ENCODE measurements at regions not wholly inside any gene's neighbourhood (a gene's known extent, or its start where the extent isn't known, plus 50 kb on each side); places are given as distances from the start of the nearest gene placed in this dataset.

DNA sequence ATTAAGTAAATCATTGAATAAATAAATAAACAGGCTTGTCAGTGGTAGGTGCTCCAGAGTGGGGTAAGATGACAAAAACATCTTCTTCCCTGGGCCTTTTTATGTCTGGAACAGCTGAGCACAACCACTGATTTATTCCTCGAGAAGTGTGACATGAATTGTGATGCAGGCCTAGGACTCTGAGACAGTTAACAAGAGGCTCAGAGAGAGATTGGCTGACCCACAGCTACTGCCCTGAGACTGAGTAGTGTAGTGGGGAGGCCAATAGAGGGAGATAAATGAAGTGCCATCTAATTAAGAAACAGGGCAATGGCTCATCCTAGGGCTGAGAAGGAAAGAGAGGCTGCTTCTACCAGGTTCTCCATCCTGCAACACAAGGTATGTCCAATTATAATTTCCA is 369.3 kb upstream of the TRPC7 start:
- no peak for DNase-seq (ENCODE audit: low read depth, low spot score)
- Mint-ChIP-seq H3K4me3 (no peak overlapping the region), H3K4me1 (no peaks in the 10 kb centered on the region), H3K27ac (ENCODE audit: unreplicated experiment) (no peak overlapping the region), H3K36me3 (ENCODE audit: low read depth) (no peaks in the 10 kb centered on the region), H3K27me3 (ENCODE audit: low read depth) (peaks cover 7% of the 10 kb centered on the region), H3K9me3 (no peaks in the 10 kb centered on the region)
- TF ChIP-seq, protein P1, sequence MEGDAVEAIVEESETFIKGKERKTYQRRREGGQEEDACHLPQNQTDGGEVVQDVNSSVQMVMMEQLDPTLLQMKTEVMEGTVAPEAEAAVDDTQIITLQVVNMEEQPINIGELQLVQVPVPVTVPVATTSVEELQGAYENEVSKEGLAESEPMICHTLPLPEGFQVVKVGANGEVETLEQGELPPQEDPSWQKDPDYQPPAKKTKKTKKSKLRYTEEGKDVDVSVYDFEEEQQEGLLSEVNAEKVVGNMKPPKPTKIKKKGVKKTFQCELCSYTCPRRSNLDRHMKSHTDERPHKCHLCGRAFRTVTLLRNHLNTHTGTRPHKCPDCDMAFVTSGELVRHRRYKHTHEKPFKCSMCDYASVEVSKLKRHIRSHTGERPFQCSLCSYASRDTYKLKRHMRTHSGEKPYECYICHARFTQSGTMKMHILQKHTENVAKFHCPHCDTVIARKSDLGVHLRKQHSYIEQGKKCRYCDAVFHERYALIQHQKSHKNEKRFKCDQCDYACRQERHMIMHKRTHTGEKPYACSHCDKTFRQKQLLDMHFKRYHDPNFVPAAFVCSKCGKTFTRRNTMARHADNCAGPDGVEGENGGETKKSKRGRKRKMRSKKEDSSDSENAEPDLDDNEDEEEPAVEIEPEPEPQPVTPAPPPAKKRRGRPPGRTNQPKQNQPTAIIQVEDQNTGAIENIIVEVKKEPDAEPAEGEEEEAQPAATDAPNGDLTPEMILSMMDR (conservative IDR thresholded peaks at IDR 0.05) = no peak

DNA sequence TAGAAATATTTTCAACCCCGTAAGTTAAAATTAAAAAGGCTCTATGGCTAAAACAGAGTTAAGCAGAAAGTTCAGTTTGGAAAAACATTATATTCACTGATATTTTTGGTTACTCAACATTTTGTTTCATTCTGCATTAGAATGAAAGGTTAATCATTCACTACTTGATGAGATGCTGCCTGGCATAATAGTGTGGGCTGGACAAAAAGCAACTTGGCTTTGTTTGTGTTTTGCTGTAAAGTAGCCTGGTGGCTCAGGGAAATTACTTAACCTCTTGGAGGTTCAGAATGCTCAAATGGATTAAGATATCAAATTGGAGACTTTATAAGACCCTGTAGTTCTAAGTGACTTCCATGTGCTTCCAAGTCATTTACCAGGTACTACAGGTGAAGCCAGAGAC is 367.4 kb upstream of the TRPC7 start:
- no peaks in the 10 kb centered on the region for H3K9me3 Mint-ChIP-seq
- peaks cover 3% of the 10 kb centered on the region for H3K27me3 Mint-ChIP-seq (ENCODE audit: low read depth)
- H3K36me3 Mint-ChIP-seq (ENCODE audit: low read depth) = no peaks in the 10 kb centered on the region
- TF ChIP-seq, protein P1 (conservative IDR thresholded peaks at IDR 0.05) = no peak
- no peak overlapping the region for H3K27ac Mint-ChIP-seq (ENCODE audit: unreplicated experiment)
- no peaks in the 10 kb centered on the region for H3K4me1 Mint-ChIP-seq
- no peak for DNase-seq (ENCODE audit: low read depth, low spot score)
- no peak overlapping the region for H3K4me3 Mint-ChIP-seq

DNA sequence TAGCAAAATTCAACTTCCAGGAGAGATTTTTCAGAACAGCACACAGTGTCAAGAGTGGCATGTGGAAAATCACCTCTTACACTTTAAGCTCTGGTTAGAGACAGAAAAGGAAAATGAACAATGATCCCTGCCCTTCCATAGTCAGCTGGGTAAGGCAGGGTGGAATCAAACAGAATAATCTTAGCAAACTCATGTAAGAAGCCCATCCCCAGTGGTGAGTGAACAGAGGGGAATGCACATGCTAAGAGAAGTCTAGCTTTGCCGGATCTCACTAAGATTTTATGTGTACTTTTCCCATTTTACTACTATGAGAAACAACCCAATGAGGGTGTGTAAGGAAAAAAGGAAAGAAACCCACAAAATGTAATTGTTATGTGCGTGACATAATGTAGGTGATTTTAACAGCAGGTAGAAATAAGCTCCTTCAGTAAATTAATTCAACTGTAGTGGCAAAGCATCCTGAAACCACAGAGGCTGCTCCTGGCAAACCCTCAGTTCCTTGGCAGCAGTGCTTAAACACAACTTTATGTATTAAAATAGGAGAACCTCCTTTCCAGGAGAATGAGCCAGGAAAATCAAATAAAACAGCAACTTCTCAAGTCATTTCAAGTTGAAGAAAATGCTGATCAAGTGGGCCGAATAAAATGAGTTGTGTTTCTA is 366.0 kb upstream of the TRPC7 start:
- H3K27ac Mint-ChIP-seq (ENCODE audit: unreplicated experiment) = no peak overlapping the region
- TF ChIP-seq, protein P1 (conservative IDR thresholded peaks at IDR 0.05) = no peak
- no peaks in the 10 kb centered on the region for H3K4me1 Mint-ChIP-seq

DNA sequence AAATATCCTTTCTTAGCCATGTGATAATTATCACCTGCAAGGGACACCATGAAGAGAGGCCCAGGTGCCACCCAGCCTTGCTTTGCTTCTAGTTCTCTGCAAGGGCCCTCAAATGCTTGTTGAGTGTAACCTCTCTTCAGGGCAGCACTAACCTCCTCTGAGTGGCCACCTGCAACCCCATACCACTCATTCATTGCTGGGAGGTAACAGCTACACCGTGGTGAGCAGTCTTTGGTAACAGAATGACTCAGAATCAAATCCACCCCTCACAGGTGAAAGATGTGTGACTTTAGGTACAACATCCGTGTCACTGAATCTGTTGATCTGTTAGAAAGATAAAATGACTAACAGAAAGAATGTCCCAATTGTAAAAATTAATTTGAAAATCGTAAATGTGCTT is 365.1 kb upstream of the TRPC7 start:
- TF ChIP-seq, protein P1 (conservative IDR thresholded peaks at IDR 0.05) = no peak
- no peaks in the 10 kb centered on the region for H3K36me3 Mint-ChIP-seq (ENCODE audit: low read depth)

More for the DNA sequence above, 366.0 kb upstream of the TRPC7 start:
- Mint-ChIP-seq H3K4me3 (no peak overlapping the region), H3K36me3 (ENCODE audit: low read depth) (no peaks in the 10 kb centered on the region), H3K9me3 (peaks cover 2% of the 10 kb centered on the region), H3K27me3 (ENCODE audit: low read depth) (peaks cover 4% of the 10 kb centered on the region)
- DNase-seq (ENCODE audit: low read depth, low spot score) = no peak

DNA sequence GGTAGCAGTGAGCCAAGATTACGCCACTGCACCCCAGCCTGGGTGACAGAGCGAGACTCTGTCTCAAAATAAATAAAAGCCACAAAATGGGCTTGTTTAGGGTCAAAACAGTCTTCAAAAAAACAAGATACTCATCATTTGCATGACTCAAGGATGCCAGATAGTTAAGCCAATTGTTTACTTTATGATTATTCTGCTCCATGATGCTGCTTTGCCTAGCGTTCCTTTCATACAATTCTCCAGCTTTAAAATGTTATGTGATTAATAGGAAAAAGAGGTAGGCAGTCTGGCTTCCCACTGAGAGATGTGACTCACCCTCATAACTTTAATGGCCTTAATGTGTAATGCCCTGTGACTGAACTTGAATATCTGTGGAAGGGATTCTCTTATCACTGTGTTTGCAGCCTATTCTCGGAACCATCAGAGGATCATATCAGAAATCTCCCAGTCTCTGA is 364.6 kb upstream of the TRPC7 start:
- TF ChIP-seq, protein P1 (conservative IDR thresholded peaks at IDR 0.05) = no peak
- Mint-ChIP-seq H3K4me3 (no peak overlapping the region), H3K36me3 (ENCODE audit: low read depth) (no peaks in the 10 kb centered on the region), H3K4me1 (no peaks in the 10 kb centered on the region), H3K9me3 (peaks cover 2% of the 10 kb centered on the region), H3K27ac (ENCODE audit: unreplicated experiment) (no peak overlapping the region), H3K27me3 (ENCODE audit: low read depth) (peaks cover 4% of the 10 kb centered on the region)
- DNase-seq (ENCODE audit: low read depth, low spot score) = no peak

More for the DNA sequence above, 365.1 kb upstream of the TRPC7 start:
- H3K27ac Mint-ChIP-seq (ENCODE audit: unreplicated experiment) = no peak overlapping the region
- H3K9me3 Mint-ChIP-seq = peaks cover 2% of the 10 kb centered on the region
- no peak overlapping the region for H3K4me3 Mint-ChIP-seq
- DNase-seq (ENCODE audit: low read depth, low spot score) = no peak
- H3K4me1 Mint-ChIP-seq = no peaks in the 10 kb centered on the region
- peaks cover 4% of the 10 kb centered on the region for H3K27me3 Mint-ChIP-seq (ENCODE audit: low read depth)

Measured in neural crest cell (in vitro differentiated cells).